Right forelimb (tissue), 1 donor: ENCODE measurements at regions not wholly inside any gene's neighbourhood (a gene's known extent, or its start where the extent isn't known, plus 50 kb on each side); places are given as distances from the start of the nearest gene placed in this dataset.
"Not testable (repeated sequence)": the region's sequence is repeated elsewhere in the genome, so short reads cannot be mapped to it uniquely, and the experiment has no call there.

ENCODE experiments used
- DNase-seq: peaks from one replicate; pipeline ENCODE4 v3.0.0-alpha.2; 2018

GRCh38 chr17:445839-446238, 93.2 kb upstream of the RPH3AL start, which contains the start of gene RFLNB:
TSS of gene RFLNB (minus strand) at chr17:445939.
- DNase-seq: not testable (repeated sequence)

- no peak for DNase-seq
These were observed 92.4 kb upstream of the RPH3AL start for GRCh38 chr17:444879-445454.

- no peak for DNase-seq
These were observed 90.5 kb upstream of the RPH3AL start for GRCh38 chr17:443109-443508.

DNA sequence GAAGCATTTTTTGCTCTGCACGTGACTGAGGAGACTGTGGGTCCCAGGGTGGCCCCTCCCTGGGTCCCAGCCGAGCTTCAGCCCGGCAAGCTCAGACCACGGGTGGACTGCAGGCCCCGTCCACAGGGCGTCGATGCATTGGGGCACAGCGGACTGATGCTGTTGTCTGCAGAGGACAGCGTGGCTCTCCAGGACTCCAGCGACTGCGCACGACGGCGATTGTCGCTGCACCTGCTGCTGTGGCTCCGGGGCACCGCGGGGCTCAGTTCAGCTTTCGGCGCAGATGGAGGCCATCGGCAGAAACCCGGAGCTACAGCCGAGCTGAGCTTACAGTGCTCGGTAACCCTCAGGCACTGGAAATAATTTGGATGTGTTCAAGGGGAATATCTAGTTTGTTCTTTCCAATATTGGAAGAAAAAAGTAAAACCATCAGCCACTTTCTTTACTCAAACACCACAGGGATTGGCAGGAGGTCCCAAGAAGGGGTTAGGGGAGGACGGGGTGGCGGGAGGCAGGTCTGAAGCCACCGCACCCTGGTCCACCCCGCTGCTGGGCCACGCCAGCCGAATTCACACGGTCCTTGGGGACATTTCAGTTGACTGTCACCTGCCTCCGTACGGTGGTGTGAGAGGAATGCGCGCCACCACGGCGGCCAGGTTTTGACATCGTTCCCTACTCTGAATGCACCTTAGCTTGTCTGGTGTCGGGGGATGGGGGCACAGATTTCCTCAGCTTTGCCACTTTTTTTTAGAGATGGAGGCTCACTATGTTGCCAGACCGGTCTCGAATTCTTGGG, 88.7 kb upstream of the RPH3AL start:
- DNase-seq: no peak

GRCh38 chr17:438191-438590, 85.6 kb upstream of the RPH3AL start:
- DNase-seq: no peak

GRCh38 chr17:437545-437944, 84.9 kb upstream of the RPH3AL start:
- DNase-seq: no peak

DNA sequence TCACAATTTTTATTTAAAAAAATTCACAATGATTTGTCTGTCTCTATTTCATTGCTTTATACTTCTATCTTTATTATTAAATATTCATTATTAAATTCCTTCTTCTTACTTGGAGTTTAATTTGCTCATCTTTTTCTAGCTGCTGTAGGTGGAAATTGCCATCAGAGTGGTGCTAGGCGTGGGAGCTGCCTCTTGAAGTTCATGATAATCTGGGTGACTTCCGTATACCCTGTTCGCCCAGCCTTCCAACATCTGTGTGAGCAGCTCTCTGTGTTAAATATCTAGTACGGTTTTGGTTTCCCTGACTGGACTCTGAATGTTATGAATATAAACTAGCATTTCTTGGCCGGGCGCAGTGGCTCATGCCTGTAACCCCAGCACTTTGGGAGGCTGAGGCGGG, 84.0 kb upstream of the RPH3AL start:
- DNase-seq: no peak

- not testable (repeated sequence) for DNase-seq
These were observed 79.9 kb upstream of the RPH3AL start for GRCh38 chr17:432471-432870.

- no peak for DNase-seq
These were observed 78.9 kb upstream of the RPH3AL start for GRCh38 chr17:431494-431893.

GRCh38 chr17:429589-429988, 77.0 kb upstream of the RPH3AL start:
- DNase-seq: no peak

DNA sequence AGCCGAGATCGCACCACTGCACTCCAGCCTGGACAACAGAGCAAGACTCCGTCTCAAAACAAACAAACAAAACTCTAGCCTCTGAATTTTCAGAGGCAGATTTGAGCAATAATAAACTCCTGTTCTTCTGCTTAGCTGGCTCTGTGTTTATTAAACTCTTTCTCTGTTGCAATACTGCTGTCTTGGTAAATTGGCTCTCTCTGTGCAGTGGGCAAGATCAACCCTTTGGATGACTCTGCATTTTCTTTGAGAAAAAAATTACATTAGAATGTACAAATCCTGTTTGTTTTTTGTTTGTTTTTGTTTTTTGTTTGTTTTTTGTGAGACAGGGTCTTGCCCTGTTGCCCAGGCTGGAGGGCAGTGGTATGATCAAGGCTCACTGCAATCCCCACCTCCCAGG, 75.8 kb upstream of the RPH3AL start:
- no peak for DNase-seq

- no peak for DNase-seq
These were observed 75.3 kb upstream of the RPH3AL start for GRCh38 chr17:427891-428290.

DNA sequence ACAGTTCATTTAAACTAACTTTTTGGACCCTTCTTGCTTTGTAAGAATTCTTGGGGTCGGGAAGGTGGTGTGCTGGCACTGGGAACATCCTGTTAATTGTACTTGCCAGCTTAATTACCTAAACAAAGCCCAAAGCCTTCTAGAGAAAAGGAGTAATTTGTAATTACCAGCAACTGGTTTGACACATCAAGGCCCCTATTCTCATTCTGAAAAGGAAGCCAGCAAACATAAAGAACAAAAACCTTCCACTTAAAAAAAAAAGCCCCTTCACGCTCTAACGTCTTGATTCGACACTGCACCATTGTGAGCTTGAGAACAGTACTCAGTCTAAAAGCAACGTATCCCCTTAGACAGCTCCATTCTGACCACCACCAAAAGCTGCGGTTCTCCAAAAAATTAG, 74.7 kb upstream of the RPH3AL start:
- DNase-seq: no peak

DNA sequence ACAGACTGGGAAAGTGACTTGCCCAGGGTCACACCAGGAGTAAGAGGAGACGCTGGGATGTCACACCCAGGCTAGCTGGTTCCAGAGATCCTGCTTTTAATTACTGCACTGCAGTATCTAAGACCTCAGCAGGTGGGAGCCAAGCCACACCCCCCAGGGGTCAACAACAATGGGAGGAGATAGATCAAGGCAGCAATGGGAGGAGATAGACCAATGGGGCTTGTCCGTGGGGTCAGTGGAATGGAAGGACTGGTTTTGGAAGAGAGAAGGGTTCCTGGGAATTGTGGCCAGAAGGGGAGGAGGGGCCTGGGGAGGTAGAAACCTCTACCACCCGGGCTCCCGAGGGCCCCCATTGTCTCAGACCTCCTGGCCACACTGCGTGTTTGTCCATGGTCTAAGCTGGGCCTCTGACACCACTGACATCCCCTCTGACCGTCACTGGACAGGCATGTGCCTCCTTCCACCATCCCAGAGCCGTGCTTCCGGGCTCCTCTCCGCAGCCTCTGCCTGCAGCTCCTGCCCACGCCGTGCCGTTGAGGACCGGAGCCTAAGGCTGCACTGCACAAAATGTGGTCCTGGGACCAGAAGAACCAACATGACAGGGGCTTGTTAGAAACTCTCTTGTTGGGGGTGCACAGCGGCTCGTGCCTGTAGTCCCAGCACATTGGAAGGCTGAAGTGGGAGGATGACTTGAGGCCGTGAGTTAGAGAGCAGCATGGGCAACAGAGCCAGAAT, 69.8 kb upstream of the RPH3AL start:
- no peak for DNase-seq

DNA sequence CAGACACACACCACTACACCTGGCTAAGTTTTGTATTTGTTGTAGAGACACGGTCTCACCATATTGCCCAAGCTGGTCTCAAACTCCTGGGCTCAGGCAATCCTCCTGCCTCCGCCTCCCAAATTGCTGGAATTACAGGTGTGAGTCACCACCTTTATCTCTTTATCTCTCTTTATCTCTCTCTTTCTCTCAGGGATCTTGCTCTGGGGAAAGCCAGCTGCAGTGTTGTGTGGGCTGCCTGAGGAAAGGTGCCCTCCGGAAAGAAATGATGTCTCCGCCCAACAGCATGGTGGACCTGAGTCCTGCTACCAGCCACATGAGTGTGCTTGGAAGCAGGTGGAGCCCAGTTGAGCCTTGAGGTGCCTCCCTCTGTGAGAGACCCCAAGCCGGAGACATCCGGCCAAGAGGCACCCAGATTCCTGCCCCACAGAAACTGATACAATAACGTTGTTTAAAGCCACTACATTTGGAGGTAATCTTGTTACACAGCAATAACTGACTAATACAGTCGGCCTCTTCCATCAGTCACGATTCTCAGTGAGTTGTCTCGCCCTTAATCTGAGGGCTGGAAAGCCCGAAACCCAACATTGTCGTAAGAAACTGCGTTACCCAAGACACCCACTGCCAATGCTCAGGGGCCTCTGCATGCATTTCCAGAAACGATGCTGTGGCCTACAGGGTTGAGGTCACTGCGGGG, 68.0 kb upstream of the RPH3AL start:
- no peak for DNase-seq

DNA sequence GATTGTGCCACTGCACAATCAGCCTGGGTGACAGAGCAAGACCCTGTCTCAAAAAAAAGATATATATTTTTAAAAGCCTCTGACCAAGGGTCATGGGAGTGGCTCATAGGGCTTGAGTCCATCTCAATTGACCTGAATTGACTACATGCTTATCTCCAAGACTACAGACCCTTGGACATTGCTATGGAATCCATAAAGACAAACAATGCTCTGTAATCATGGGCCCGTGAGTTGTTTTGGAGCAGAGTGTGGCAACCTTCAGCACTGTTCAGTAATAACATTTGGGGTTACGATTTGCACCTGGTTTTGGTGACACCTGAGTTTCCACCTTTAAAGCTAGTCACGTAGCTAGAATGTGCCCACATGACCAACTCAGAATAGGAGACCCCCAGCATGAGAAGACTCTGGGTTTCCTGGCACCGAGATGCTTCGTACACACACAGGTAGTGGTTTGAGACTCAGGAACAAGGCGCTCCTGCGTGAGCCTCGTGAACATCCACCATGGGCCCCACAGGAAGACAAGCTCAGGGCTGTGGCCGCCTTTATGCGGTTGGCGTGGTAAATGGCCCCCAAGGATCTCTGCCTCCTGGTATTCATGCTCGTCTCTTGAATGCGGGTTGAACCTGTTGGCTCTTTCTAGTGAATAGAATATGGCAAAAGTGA, 66.6 kb upstream of the RPH3AL start:
- DNase-seq: no peak

DNA sequence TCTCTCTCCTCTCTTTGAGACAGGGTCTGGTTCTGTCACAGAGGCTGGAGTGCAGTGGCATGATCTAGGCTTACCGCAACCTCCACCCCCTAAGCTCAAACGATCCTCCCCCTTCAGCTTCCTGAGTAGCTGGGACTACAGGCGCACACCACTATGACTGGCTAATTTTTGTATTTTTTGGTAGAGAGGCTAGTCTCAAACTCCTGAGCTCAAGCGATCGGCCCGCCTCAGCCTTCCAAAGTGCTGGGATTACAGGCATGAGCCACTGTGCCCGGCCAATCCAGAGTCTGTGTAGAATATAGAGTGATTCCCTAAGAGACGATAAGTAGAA, 65.8 kb upstream of the RPH3AL start:
- no peak for DNase-seq

DNA sequence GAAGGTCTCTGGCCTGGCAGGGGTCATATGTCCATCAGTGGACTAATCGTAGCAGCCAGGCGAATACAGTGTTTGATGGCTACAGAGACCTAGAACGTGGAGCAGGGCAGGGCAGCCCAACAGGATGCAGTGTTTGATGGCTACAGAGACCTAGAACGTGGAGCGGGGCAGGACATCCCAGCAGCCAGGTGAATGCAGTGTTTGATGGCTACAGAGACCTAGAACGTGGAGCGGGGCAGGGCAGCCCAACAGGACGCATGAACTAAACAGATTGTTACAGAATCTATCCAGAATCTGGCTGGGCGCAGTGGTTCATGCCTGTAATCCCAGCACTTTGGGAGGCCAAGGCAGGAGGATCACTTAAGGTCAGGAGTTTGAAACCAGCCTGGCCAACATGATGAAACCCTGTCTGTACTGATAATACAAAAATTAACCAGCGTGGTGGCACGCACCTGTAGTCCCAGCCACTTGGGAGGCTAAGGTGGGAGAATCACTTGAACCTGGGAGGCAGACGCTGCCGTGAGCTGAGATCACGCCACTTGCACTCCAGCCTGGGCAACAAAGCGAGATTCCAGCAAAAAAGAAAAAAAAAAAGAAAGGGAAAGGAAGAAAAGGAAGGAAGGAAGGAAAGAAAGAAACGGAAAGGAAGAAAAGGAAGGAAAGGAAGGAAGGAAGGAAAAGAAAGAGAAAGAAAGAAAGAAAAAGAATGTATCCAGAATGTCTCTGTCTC, 65.2 kb upstream of the RPH3AL start:
- no peak for DNase-seq

- DNase-seq: no peak
These were observed 63.9 kb upstream of the RPH3AL start for GRCh38 chr17:416293-417206.

DNA sequence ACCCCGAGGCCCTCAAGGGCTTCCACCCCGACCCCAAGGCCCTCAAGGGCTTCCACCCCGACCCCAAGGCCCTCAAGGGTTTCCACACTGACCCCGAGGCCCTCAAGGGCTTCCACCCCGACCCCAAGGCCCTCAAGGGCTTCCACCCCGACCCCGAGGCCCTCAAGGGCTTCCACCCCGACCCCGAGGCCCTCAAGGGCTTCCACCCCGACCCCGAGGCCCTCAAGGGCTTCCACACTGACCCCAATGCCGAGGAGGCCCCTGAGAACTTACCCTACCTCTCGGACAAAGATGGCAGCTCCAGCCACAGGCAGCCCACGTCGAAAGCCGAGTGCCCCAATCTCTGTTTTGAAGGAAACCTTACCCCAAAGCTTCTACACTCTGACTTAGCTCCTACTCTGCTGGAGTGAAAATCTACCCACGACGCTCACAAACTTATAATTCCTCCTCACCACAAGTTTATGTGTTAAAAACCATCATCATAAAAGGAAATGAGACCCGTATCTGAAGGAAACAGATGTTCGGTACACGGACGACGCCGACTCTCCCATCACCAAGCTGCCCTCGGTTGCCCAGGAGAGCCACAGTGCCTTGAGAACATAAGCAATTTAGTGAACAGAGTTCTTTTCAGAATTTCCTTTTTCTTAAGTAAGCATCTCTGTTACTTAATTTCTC, 61.2 kb upstream of the RPH3AL start:
- DNase-seq: no peak

GRCh38 chr17:413016-413350, 60.4 kb upstream of the RPH3AL start:
- DNase-seq: no peak
